GM20000 (cell line): ENCODE measurements at regions not wholly inside any gene's neighbourhood (a gene's known extent, or its start where the extent isn't known, plus 50 kb on each side); places are given as distances from the start of the nearest gene placed in this dataset.

Source experiments
- DNase-seq: peaks from one replicate; pipeline ENCODE4 v3.0.0; 2012; ENCODE audit warnings: low spot score
- CTCF ChIP-seq: IDR thresholded peaks from 2 replicates; pipeline ENCODE4 v1.5.1; 2012; ENCODE audit warnings: mild to moderate bottlenecking, control low read depth; ENCODE audit errors: extremely low read depth, missing control alignments

- DNase-seq, result no peak
- no peak for TF ChIP-seq CTCF
Measured at GRCh38 chr20:20808016-20808415, 95.6 kb upstream of the RALGAPA2 start.

- no peak for DNase-seq
Measured at GRCh38 chr20:20806121-20807095, 94.0 kb upstream of the RALGAPA2 start.

GRCh38 chr20:20803011-20803410 lies 90.6 kb upstream of the RALGAPA2 start:
- DNase-seq, result no peak
- no peak for TF ChIP-seq CTCF

More at GRCh38 chr20:20806121-20807095, 94.0 kb upstream of the RALGAPA2 start:
- no peak for TF ChIP-seq CTCF

- TF ChIP-seq CTCF, result no peak
- no peak for DNase-seq
Measured at GRCh38 chr20:20802328-20802727, 89.9 kb upstream of the RALGAPA2 start.

- DNase-seq, result no peak
- no peak for TF ChIP-seq CTCF
Measured at GRCh38 chr20:20799716-20800312, 87.4 kb upstream of the RALGAPA2 start.

- DNase-seq, result no peak
- no peak for TF ChIP-seq CTCF
Measured at GRCh38 chr20:20797521-20798310, 85.3 kb upstream of the RALGAPA2 start.
